HepG2 (cell line): ENCODE measurements at regions not wholly inside any gene's neighbourhood (a gene's known extent, or its start where the extent isn't known, plus 50 kb on each side); places are given as distances from the start of the nearest gene placed in this dataset.

Experiments used
- FOXC1 ChIP-seq: sonication (generic); formaldehyde crosslinking; IDR thresholded peaks from 2 replicates; pipeline ENCODE4 v1.8.0; 2022; ENCODE audit warnings: mild to moderate bottlenecking, missing genetic modification reagents, borderline replicate concordance
- GTF2F1 ChIP-seq: fragments of 150-350 bp; IDR thresholded peaks from 2 replicates; pipeline ENCODE4 v1.6.1; 2014; ENCODE audit warnings: low read length
- GTF3A ChIP-seq: sonication (generic); formaldehyde crosslinking; conservative IDR thresholded peaks from 2 replicates; pipeline ENCODE4 v1.4.0; 2020; ENCODE audit warnings: mild to moderate bottlenecking, missing genetic modification reagents
- KDM4B ChIP-seq: sonication (generic); formaldehyde crosslinking; IDR thresholded peaks from 2 replicates; pipeline ENCODE4 v1.4.0; 2020; ENCODE audit warnings: missing genetic modification reagents
- MATR3 ChIP-seq: sonication (generic); formaldehyde crosslinking; IDR thresholded peaks from 2 replicates; pipeline ENCODE4 v1.4.0; 2020; ENCODE audit warnings: missing genetic modification reagents
- MBNL3 ChIP-seq: fragments of 250-450 bp; sonication (Bioruptor Pico); conservative IDR thresholded peaks from 2 replicates; pipeline ENCODE4 v1.8.0; 2022; ENCODE audit warnings: mild to moderate bottlenecking, inconsistent platforms
- MXI1 ChIP-seq: IDR thresholded peaks from 3 replicates; pipeline ENCODE4 v1.6.1; 2012; ENCODE audit warnings: low read depth, low read length, inconsistent platforms, borderline replicate concordance
- NCOR1 ChIP-seq: fragments of 200-600 bp; sonication (generic); IDR thresholded peaks from 2 replicates; pipeline ENCODE4 v1.7.0; 2017; ENCODE audit warnings: antibody characterized with exemption, low read length, borderline replicate concordance
- NR2F6 ChIP-seq, 2 experiments: IDR thresholded peaks; 2 replicates each; pipeline ENCODE4 v1.6.1; 2016; ENCODE audit warnings: antibody characterized with exemption in 1 of 2, mild to moderate bottlenecking in 1 of 2
- POLR2AphosphoS2 ChIP-seq: IDR thresholded peaks from 2 replicates; pipeline ENCODE4 v1.6.1; 2011; ENCODE audit warnings: low read depth, low read length, improper control_type of control experiment
- TMF1 ChIP-seq: sonication (generic); formaldehyde crosslinking; IDR thresholded peaks from 2 replicates; pipeline ENCODE4 v1.8.1; 2022; ENCODE audit warnings: low read depth, missing genetic modification reagents
- ZNF318 ChIP-seq: sonication (generic); formaldehyde crosslinking; IDR thresholded peaks from 2 replicates; pipeline ENCODE4 v1.4.0; 2020; ENCODE audit warnings: mild to moderate bottlenecking, missing genetic modification reagents
- ZNF567 ChIP-seq: sonication (generic); formaldehyde crosslinking; IDR thresholded peaks from 2 replicates; pipeline ENCODE4 v1.8.1; 2023; ENCODE audit warnings: mild to moderate bottlenecking, missing genetic modification reagents, borderline replicate concordance

- TF ChIP-seq ZNF318 (CRISPR knock-in tag) (0 out of 2 replicates have a peak, but pooled peaks have one; percentile 52), MBNL3 (CRISPR knock-in tag) (no peak), MXI1 (0 out of 3 replicates have a peak, but pooled peaks have one; percentile 36), NR2F6 (IDR thresholded peaks at IDR 0.05) (peak; percentile 46; the same call in 1 of the 2 replicates), NR2F6 (CRISPR knock-in tag; IDR thresholded peaks at IDR 0.05) (peak; percentile 80), NCOR1 (peak; percentile 83; the same call in 1 of the 2 replicates), POLR2AphosphoS2 (0 out of 2 replicates have a peak, but pooled peaks have one; percentile 49), FOXC1 (peak; percentile 35; the same call in 1 of the 2 replicates), KDM4B (no peak), GTF2F1 (no peak), TMF1 (no peak), GTF3A (CRISPR knock-in tag) (0 out of 2 replicates have a peak, but pooled peaks have one; percentile 29), ZNF567 (CRISPR knock-in tag) (0 out of 2 replicates have a peak, but pooled peaks have one; percentile 64), MATR3 (CRISPR knock-in tag) (no peak)
Measured at GRCh38 chr6:157728183-157728881, 94.7 kb upstream of the SNX9 start (continued).
